Natural killer cell (primary cell): ENCODE measurements at regions not wholly inside any gene's neighbourhood (a gene's known extent, or its start where the extent isn't known, plus 50 kb on each side); places are given as distances from the start of the nearest gene placed in this dataset.

Experiments used
- ATAC-seq, 3 donors: fragments of 150-1000 bp in 2 of 3; fragments of 200-7000 bp in 1 of 3; cut with Tn5 transposase; 1 replicate in 1 of 3; 2 replicates in 2 of 3; pipeline ENCODE4 v1.10.0; 2021; ENCODE audit warnings: mild to moderate bottlenecking in 2 of 3, moderate library complexity in 2 of 3
- DNase-seq, 2 donors: peaks; one replicate each; pipeline versions ENCODE4 v3.0.0 to v3.0.0-alpha.2; 2013 to 2021; ENCODE audit warnings: mixed read lengths in 1 of 2
- H3K27ac ChIP-seq: one replicate; pipeline ENCODE4 v1.5.1; 2013; ENCODE audit warnings: mild to moderate bottlenecking, low read length
- H3K27me3 ChIP-seq: one replicate; pipeline ENCODE4 v1.6.1; 2013; ENCODE audit warnings: low read length; ENCODE audit not compliant: control insufficient read depth, insufficient read depth
- H3K36me3 ChIP-seq: one replicate; pipeline ENCODE4 v1.6.1; 2013; ENCODE audit warnings: low read length; ENCODE audit not compliant: control insufficient read depth, insufficient read depth
- H3K4me1 ChIP-seq: one replicate; pipeline ENCODE4 v1.6.1; 2013; ENCODE audit warnings: low read length; ENCODE audit not compliant: control insufficient read depth, insufficient read depth
- H3K4me3 ChIP-seq: one replicate; pipeline ENCODE4 v1.5.1; 2013; ENCODE audit warnings: low read length
- H3K9me3 ChIP-seq: one replicate; pipeline ENCODE4 v1.6.1; 2013; ENCODE audit warnings: low read length; ENCODE audit not compliant: control insufficient read depth, insufficient read depth
- H3K27ac Mint-ChIP-seq, 2 donors: one replicate each; pipeline ENCODE4 v1.8.0; 2022; ENCODE audit warnings: mild to moderate bottlenecking in 2 of 2, mixed read lengths in 2 of 2, moderate library complexity in 1 of 2
- H3K27me3 Mint-ChIP-seq, 2 donors: one replicate each; pipeline ENCODE4 v1.8.0; 2022; ENCODE audit warnings: low read depth in 2 of 2, mixed read lengths in 2 of 2
- H3K36me3 Mint-ChIP-seq: one replicate; pipeline ENCODE4 v1.8.0; 2022; ENCODE audit warnings: mixed read lengths
- H3K4me1 Mint-ChIP-seq, 2 donors: one replicate each; pipeline ENCODE4 v1.8.0; 2022; ENCODE audit warnings: mixed read lengths in 2 of 2
- H3K4me3 Mint-ChIP-seq: one replicate; pipeline ENCODE4 v1.8.0; 2022; ENCODE audit warnings: mild to moderate bottlenecking, moderate library complexity, mixed read lengths
- H3K9me3 Mint-ChIP-seq, 2 donors: one replicate each; pipeline ENCODE4 v1.8.0; 2022; ENCODE audit warnings: mixed read lengths in 2 of 2
- WGBS: methylation state at CpG from one replicate; pipeline ENCODE4 v1.1.7; 2013; ENCODE audit warnings: missing lambda C conversion rate; ENCODE audit not compliant: insufficient coverage; 5-methylcytosine and 5-hydroxymethylcytosine counted together
- intact Hi-C: fragments of 100-400 bp; cut with micrococcal nuclease; formaldehyde crosslinking; loops from one replicate; pipeline ENCODE4 v1.14.2; 2022
- TF ChIP-seq, protein P1 (sequence below): fragments of 200-600 bp; IDR thresholded peaks from one replicate; pipeline ENCODE4 v1.8.0; 2022; ENCODE audit warnings: antibody characterized with exemption

DNA sequence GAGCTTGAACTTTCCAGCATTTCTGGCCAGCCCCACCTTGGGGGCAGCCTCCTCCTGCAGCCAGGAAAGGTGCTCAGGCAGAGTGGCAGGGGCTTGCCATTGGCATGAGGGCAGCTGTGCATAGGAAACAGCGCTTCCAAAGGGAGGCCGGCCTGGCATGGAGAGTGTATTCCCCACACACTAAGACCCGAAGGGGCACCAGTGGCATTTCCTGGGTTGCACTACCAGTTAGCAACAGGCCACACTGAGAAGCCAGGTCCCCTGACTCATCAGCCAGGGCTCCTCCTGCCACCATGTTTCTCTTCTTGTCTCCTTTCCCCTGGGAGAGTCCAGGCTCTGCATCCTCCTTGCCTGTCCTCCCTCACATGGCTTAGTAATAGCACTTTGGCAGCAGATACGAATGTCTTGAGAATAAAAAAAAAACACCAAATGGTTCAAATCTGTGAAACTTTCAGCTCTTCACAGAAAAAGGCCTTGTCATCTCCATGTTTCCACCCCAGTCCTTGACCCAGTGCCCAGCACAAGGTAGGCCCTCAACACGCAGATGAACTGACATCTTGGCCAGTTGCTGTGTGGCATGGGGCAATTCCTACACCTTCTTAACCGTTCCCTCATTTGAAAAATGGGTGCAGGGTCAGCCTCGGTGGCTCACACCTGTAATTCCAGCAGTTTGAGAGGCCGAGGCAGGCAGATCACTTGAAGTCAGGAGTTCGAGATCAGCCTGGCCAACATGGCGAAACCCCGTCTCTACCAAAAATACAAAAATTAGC is 180.4 kb downstream of the SMAD6 start:
- Histone ChIP-seq H3K27me3 (no peaks in the 10 kb centered on the region), H3K36me3 (no peaks in the 10 kb centered on the region), H3K4me3 (no peak overlapping the region), H3K4me1 (no peaks in the 10 kb centered on the region), H3K9me3 (no peaks in the 10 kb centered on the region), H3K27ac (no peak overlapping the region)
- TF ChIP-seq, protein P1, sequence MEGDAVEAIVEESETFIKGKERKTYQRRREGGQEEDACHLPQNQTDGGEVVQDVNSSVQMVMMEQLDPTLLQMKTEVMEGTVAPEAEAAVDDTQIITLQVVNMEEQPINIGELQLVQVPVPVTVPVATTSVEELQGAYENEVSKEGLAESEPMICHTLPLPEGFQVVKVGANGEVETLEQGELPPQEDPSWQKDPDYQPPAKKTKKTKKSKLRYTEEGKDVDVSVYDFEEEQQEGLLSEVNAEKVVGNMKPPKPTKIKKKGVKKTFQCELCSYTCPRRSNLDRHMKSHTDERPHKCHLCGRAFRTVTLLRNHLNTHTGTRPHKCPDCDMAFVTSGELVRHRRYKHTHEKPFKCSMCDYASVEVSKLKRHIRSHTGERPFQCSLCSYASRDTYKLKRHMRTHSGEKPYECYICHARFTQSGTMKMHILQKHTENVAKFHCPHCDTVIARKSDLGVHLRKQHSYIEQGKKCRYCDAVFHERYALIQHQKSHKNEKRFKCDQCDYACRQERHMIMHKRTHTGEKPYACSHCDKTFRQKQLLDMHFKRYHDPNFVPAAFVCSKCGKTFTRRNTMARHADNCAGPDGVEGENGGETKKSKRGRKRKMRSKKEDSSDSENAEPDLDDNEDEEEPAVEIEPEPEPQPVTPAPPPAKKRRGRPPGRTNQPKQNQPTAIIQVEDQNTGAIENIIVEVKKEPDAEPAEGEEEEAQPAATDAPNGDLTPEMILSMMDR, result no peak
- Mint-ChIP-seq H3K9me3 (no peaks in the 10 kb centered on the region), H3K4me1 (no peaks in the 10 kb centered on the region), H3K36me3 (no peaks in the 10 kb centered on the region), H3K27ac (no peak overlapping the region), H3K4me3 (no peak overlapping the region), H3K27me3 (peaks cover 0 to 5% of the 10 kb centered on the region in 2 donors)
- DNase-seq (no peak), ATAC-seq (no peak)
- WGBS, result 92% methylated on average over 11 of the region's 11 CpGs
- intact Hi-C loops, result no loop called here

DNA sequence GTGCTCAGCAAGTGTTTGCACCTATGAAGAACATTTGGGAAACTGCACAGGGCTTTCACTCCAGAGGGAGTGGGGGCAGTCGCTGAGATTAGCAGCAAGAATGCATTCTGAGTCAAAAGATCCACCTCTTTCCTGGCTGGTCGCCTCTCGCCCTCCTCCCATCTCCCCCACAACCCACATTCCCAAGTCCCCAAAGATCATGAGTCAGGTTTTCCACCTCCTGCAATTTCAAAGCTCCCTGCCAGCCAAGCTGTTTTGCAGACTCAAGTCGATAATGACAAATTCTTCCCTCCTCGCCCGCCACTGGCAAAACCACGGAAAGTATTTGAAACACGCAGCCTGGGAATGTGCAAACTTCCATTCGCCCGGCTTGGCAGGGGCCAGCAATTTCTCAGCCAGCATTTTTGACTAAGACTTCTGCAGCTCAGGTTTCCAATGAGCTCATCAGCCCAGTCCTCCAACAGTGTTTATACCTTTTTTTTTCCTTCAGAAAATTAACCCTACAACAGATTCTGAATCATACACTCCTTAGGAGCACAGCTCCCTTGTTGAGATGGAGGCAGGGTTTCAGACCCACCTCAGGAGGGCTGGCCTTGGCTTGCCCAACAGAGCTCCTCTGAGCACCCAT is 181.4 kb downstream of the SMAD6 start:
- no peak overlapping the region for H3K4me3 Mint-ChIP-seq
- H3K36me3 Mint-ChIP-seq, result no peaks in the 10 kb centered on the region
- no peak for DNase-seq
- no peak overlapping the region for H3K27ac ChIP-seq
- no peak overlapping the region for H3K4me3 ChIP-seq
- peaks cover 0 to 8% of the 10 kb centered on the region in 2 donors for H3K27me3 Mint-ChIP-seq
- intact Hi-C loops, result no loop called here
- no peaks in the 10 kb centered on the region for H3K4me1 ChIP-seq
- no peak for ATAC-seq
- H3K4me1 Mint-ChIP-seq, result no peaks in the 10 kb centered on the region
- H3K9me3 ChIP-seq, result no peaks in the 10 kb centered on the region
- no peaks in the 10 kb centered on the region for H3K9me3 Mint-ChIP-seq
- H3K27me3 ChIP-seq, result no peaks in the 10 kb centered on the region
- TF ChIP-seq, protein P1, result no peak
- H3K36me3 ChIP-seq, result no peaks in the 10 kb centered on the region
- 63% methylated on average over 10 of the region's 10 CpGs for WGBS
- no peak overlapping the region for H3K27ac Mint-ChIP-seq

DNA sequence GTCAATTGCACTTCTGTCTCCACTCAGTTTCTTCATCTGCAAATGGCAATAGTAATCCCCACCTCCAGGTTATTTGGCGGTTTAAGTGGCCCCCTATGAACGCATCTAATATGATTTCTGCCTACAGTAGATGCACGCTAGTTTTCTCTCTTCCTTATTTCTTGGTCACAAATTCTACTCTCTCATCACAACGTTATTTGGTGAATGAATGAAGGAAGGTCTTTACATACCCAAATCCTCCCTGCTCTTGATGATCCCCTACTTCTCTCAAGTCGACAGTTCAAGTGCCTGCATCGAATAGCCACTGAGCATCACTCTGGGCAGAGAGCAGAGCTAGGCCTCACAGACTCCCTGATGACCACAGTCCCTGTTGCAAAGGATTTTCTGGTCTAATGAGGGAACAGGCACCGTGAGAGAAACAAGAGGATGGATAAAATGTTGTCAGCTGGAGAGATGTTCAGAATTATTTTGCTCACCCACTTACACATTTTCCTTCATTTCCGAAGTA is 181.2 kb upstream of the SMAD3 start:
- no peak overlapping the region for H3K4me3 Mint-ChIP-seq
- intact Hi-C loops, result no loop called here
- no peak overlapping the region for H3K27ac Mint-ChIP-seq
- 79% methylated on average over 7 of the region's 8 CpGs for WGBS
- H3K36me3 ChIP-seq, result no peaks in the 10 kb centered on the region
- H3K27me3 Mint-ChIP-seq, result peaks cover 0 to 8% of the 10 kb centered on the region in 2 donors
- H3K27ac ChIP-seq, result no peak overlapping the region
- no peaks in the 10 kb centered on the region for H3K36me3 Mint-ChIP-seq
- no peaks in the 10 kb centered on the region for H3K4me1 ChIP-seq
- no peaks in the 10 kb centered on the region for H3K9me3 ChIP-seq
- H3K4me3 ChIP-seq, result no peak overlapping the region
- H3K9me3 Mint-ChIP-seq, result no peaks in the 10 kb centered on the region
- DNase-seq, result no peak
- H3K27me3 ChIP-seq, result no peaks in the 10 kb centered on the region
- TF ChIP-seq, protein P1, result no peak
- H3K4me1 Mint-ChIP-seq, result no peaks in the 10 kb centered on the region
- ATAC-seq, result no peak
